BJ (cell line): ENCODE measurements at regions not wholly inside any gene's neighbourhood (a gene's known extent, or its start where the extent isn't known, plus 50 kb on each side); places are given as distances from the start of the nearest gene placed in this dataset.

ENCODE experiments used
- CTCF ChIA-PET: fragments of 350-600 bp; formaldehyde crosslinking; extraction: SDS; loops from one replicate; lab custom pipeline; 2021; ENCODE audit warnings: antibody characterized with exemption, inconsistent platforms; lab: Yijun Ruan, JAX
- POLR2A ChIA-PET: fragments of 300-600 bp; sonication (Branson Sonifier 250); formaldehyde crosslinking; extraction: SDS; loops from one replicate; lab custom pipeline; 2021; ENCODE audit warnings: antibody characterized with exemption; lab: Charles Lee
- DNase-seq: peaks from one replicate; pipeline ENCODE4 v3.0.0-alpha.2; 2011; ENCODE audit warnings: low read depth
- H3K27me3 ChIP-seq: 2 replicates; pipeline ENCODE4 v1.6.0; 2011; ENCODE audit warnings: low read length; ENCODE audit not compliant: control insufficient read depth, insufficient read depth
- H3K36me3 ChIP-seq: 2 replicates; pipeline ENCODE4 v1.5.1; 2011; ENCODE audit warnings: low read length; ENCODE audit not compliant: control insufficient read depth, insufficient read depth
- H3K4me3 ChIP-seq: 2 replicates; pipeline ENCODE4 v1.5.1; 2011; ENCODE audit warnings: low read depth, mild to moderate bottlenecking, control low read depth, low read length
- CTCF ChIP-seq: IDR thresholded peaks from 2 replicates; pipeline ENCODE4 v1.5.1; 2011; ENCODE audit warnings: low read depth, mild to moderate bottlenecking, control low read depth, inconsistent platforms, low read length, moderate library complexity; ENCODE audit not compliant: insufficient read depth

DNA sequence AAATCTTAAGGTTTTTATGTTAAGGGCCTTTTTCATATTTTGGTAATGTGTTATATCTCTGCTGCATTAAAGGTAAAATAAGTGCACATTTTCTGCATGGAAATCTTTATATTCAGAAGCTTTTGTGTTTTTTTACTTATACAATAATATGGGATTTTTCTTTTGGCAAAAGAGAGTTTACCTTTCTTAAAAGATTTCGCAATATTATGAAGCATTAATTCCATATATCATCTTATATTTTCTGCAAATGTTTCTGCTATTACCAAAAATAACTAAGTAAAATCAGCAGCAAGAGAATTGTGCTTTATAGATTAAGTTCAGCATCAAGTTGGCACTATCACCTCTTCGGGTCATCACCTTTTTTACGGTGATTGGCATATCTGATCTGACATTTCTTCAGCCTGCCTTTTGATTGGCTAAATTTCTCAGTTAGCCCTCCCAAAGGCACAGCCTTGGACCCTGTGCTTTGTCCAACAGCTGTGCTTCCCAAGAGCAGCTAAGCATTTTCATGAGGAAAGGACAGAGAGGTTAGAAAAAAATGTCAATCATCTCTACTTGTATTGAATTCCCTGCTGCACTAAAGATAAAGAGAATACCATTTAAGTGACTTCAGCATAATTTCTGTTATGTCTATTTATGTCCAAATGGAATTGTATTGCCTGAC, 767.1 kb upstream of the PRMT6 start:
- Histone ChIP-seq H3K4me3 (no peak overlapping the region), H3K36me3 (no peaks in the 10 kb centered on the region), H3K27me3 (no peaks in the 10 kb centered on the region)
- POLR2A ChIA-PET: no interaction called here
- no peak for TF ChIP-seq CTCF
- no peak for DNase-seq
- CTCF ChIA-PET: no interaction called here

GRCh38 chr1:106290805-106291501, 765.5 kb upstream of the PRMT6 start:
- Histone ChIP-seq H3K27me3 (no peaks in the 10 kb centered on the region), H3K4me3 (no peak overlapping the region), H3K36me3 (no peaks in the 10 kb centered on the region)
- ChIA-PET POLR2A (no interaction called here), CTCF (no interaction called here)
- TF ChIP-seq CTCF: no peak
- no peak for DNase-seq

DNA sequence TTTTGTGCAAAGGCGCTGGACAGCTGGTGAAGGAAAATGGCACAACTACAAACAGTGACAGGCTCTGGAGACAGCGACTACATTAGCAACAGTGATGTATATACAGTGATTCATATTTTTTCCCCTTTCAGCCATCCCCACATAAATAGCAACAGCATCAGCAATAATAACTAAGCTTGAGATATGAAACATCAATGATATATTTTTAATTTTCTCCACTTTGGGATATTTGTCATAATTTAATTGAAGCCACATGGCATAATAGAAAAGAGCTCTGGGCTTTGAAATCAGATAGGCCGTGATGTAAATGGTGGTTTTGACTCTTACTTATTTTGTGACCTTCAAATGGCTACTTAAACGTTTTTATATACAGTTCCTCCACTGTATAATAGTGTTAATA, 764.3 kb upstream of the PRMT6 start:
- H3K36me3 ChIP-seq: no peaks in the 10 kb centered on the region
- no peaks in the 10 kb centered on the region for H3K27me3 ChIP-seq
- CTCF ChIA-PET: no interaction called here
- no peak for TF ChIP-seq CTCF
- DNase-seq: no peak
- POLR2A ChIA-PET: no interaction called here
- no peak overlapping the region for H3K4me3 ChIP-seq

DNA sequence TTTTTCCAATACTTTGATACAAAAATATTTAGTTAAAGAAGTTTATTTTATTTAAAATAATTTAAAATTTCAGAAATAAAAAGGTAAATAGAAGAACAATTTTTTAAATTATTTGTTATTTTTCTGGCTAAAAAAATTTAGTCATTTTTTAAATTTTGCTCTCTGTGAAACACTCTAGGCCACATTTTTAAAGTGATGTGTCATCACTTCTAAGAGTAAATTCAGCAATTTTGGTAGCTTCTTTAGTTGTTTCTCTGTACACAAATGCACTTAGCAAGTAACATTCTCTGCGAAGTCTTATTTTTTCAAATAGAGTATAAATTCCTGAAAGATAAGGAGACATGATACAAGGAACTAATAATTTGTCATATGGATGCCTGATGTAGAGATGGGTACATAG, 760.0 kb upstream of the PRMT6 start:
- POLR2A ChIA-PET: no interaction called here
- no peak for TF ChIP-seq CTCF

DNA sequence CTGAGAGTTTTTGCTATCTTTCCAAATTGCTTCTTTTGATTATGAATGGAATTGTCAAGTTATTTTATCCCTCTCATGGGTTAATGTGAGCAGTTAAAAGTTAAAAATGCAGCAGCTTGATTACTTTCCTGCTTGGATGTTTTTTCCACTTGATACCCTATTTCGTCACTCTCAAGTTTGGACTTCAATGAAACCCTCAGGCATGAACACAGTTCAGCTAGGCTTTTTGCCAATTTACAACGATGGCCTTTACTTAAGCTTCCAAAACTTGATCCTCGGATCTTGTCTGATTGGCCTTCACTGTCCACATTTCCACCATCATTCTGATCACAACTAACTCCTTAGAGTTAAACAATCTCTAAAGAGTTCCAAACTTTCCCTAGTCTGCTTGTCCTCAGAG, 752.4 kb upstream of the PRMT6 start:
- CTCF ChIA-PET: no interaction called here
- Histone ChIP-seq H3K4me3 (no peak overlapping the region), H3K36me3 (no peaks in the 10 kb centered on the region), H3K27me3 (no peaks in the 10 kb centered on the region)
- POLR2A ChIA-PET: no interaction called here
- DNase-seq: no peak
- TF ChIP-seq CTCF: no peak

More for the DNA sequence above, 760.0 kb upstream of the PRMT6 start:
- no peak for DNase-seq
- H3K27me3 ChIP-seq: no peaks in the 10 kb centered on the region
- no peaks in the 10 kb centered on the region for H3K36me3 ChIP-seq
- no peak overlapping the region for H3K4me3 ChIP-seq
- CTCF ChIA-PET: no interaction called here
